Activated naive CD8-positive, alpha-beta T cell (primary cell): ENCODE measurements at regions not wholly inside any gene's neighbourhood (a gene's known extent, or its start where the extent isn't known, plus 50 kb on each side); places are given as distances from the start of the nearest gene placed in this dataset.
"Not testable (repeated sequence)": the region's sequence is repeated elsewhere in the genome, so short reads cannot be mapped to it uniquely, and the experiment has no call there.

Experiments used
- H3K27ac Mint-ChIP-seq: one replicate; pipeline ENCODE4 v1.8.0; 2021; ENCODE audit warnings: mixed read lengths
- H3K27me3 Mint-ChIP-seq: one replicate; pipeline ENCODE4 v1.8.0; 2021; ENCODE audit warnings: mixed read lengths
- H3K36me3 Mint-ChIP-seq: one replicate; pipeline ENCODE4 v1.8.0; 2021; ENCODE audit warnings: mixed read lengths
- H3K4me1 Mint-ChIP-seq: one replicate; pipeline ENCODE4 v1.8.0; 2021; ENCODE audit warnings: low read depth, mixed read lengths
- H3K4me3 Mint-ChIP-seq: one replicate; pipeline ENCODE4 v1.8.0; 2021; ENCODE audit warnings: mild to moderate bottlenecking, mixed read lengths
- H3K9me3 Mint-ChIP-seq: one replicate; pipeline ENCODE4 v1.8.0; 2021; ENCODE audit warnings: low read depth, mixed read lengths

GRCh38 chr16:88197481-88198456 lies 185.0 kb upstream of the ZNF469 start:
- Mint-ChIP-seq H3K27ac (no peak overlapping the region), H3K4me3 (no peak overlapping the region), H3K4me1 (no peaks in the 10 kb centered on the region), H3K9me3 (peaks cover 1% of the 10 kb centered on the region), H3K36me3 (peaks cover under 1% of the 10 kb centered on the region), H3K27me3 (no peaks in the 10 kb centered on the region)

GRCh38 chr16:88198457-88199295 lies 184.1 kb upstream of the ZNF469 start:
- H3K36me3 Mint-ChIP-seq, H3K4me3 Mint-ChIP-seq, H3K27ac Mint-ChIP-seq, H3K27me3 Mint-ChIP-seq, H3K4me1 Mint-ChIP-seq, H3K9me3 Mint-ChIP-seq: not testable (repeated sequence)

- not testable (repeated sequence) for H3K9me3 Mint-ChIP-seq, H3K4me3 Mint-ChIP-seq, H3K27ac Mint-ChIP-seq, H3K27me3 Mint-ChIP-seq, H3K36me3 Mint-ChIP-seq, H3K4me1 Mint-ChIP-seq
Measured at GRCh38 chr16:88199296-88200153, 183.2 kb upstream of the ZNF469 start.

GRCh38 chr16:88200154-88200895 lies 182.4 kb upstream of the ZNF469 start:
- H3K27ac Mint-ChIP-seq, H3K4me1 Mint-ChIP-seq, H3K36me3 Mint-ChIP-seq, H3K4me3 Mint-ChIP-seq, H3K27me3 Mint-ChIP-seq, H3K9me3 Mint-ChIP-seq: not testable (repeated sequence)

- Mint-ChIP-seq H3K9me3 (no peaks in the 10 kb centered on the region), H3K27ac (no peak overlapping the region), H3K27me3 (peaks cover 2% of the 10 kb centered on the region), H3K4me1 (no peaks in the 10 kb centered on the region), H3K36me3 (no peaks in the 10 kb centered on the region), H3K4me3 (no peak overlapping the region)
Measured at GRCh38 chr16:88200896-88201185, 181.9 kb upstream of the ZNF469 start.

GRCh38 chr16:88201611-88202010 lies 181.1 kb upstream of the ZNF469 start:
- not testable (repeated sequence) for H3K36me3 Mint-ChIP-seq, H3K27ac Mint-ChIP-seq, H3K9me3 Mint-ChIP-seq

GRCh38 chr16:88202207-88202745 lies 180.5 kb upstream of the ZNF469 start:
- no peaks in the 10 kb centered on the region for H3K9me3 Mint-ChIP-seq
- H3K36me3 Mint-ChIP-seq = no peaks in the 10 kb centered on the region
- H3K4me1 Mint-ChIP-seq = no peaks in the 10 kb centered on the region
- peaks cover 2% of the 10 kb centered on the region for H3K27me3 Mint-ChIP-seq
- no peak overlapping the region for H3K27ac Mint-ChIP-seq
- H3K4me3 Mint-ChIP-seq = no peak overlapping the region

More at GRCh38 chr16:88201611-88202010, 181.1 kb upstream of the ZNF469 start:
- not testable (repeated sequence) for H3K4me3 Mint-ChIP-seq, H3K4me1 Mint-ChIP-seq, H3K27me3 Mint-ChIP-seq

- not testable (repeated sequence) for H3K27ac Mint-ChIP-seq, H3K4me1 Mint-ChIP-seq, H3K4me3 Mint-ChIP-seq, H3K36me3 Mint-ChIP-seq, H3K27me3 Mint-ChIP-seq, H3K9me3 Mint-ChIP-seq
Measured at GRCh38 chr16:88202856-88203681, 179.7 kb upstream of the ZNF469 start.

GRCh38 chr16:88204131-88205110 lies 178.3 kb upstream of the ZNF469 start:
- H3K27ac Mint-ChIP-seq, H3K4me3 Mint-ChIP-seq, H3K36me3 Mint-ChIP-seq, H3K27me3 Mint-ChIP-seq, H3K9me3 Mint-ChIP-seq, H3K4me1 Mint-ChIP-seq: not testable (repeated sequence)

GRCh38 chr16:88205482-88205881 lies 177.3 kb upstream of the ZNF469 start:
- H3K36me3 Mint-ChIP-seq, H3K4me3 Mint-ChIP-seq, H3K27me3 Mint-ChIP-seq, H3K4me1 Mint-ChIP-seq, H3K27ac Mint-ChIP-seq, H3K9me3 Mint-ChIP-seq: not testable (repeated sequence)

- not testable (repeated sequence) for H3K36me3 Mint-ChIP-seq, H3K9me3 Mint-ChIP-seq, H3K4me1 Mint-ChIP-seq, H3K27me3 Mint-ChIP-seq, H3K27ac Mint-ChIP-seq, H3K4me3 Mint-ChIP-seq
Measured at GRCh38 chr16:88206006-88206405, 176.8 kb upstream of the ZNF469 start.

- H3K36me3 Mint-ChIP-seq, H3K4me1 Mint-ChIP-seq, H3K4me3 Mint-ChIP-seq, H3K27me3 Mint-ChIP-seq, H3K27ac Mint-ChIP-seq, H3K9me3 Mint-ChIP-seq: not testable (repeated sequence)
Measured at GRCh38 chr16:88206516-88206915, 176.2 kb upstream of the ZNF469 start.

- no peaks in the 10 kb centered on the region for H3K4me1 Mint-ChIP-seq
- H3K9me3 Mint-ChIP-seq = peaks cover 4% of the 10 kb centered on the region
- H3K27me3 Mint-ChIP-seq = peaks cover 2% of the 10 kb centered on the region
- H3K4me3 Mint-ChIP-seq = no peak overlapping the region
- no peak overlapping the region for H3K27ac Mint-ChIP-seq
- H3K36me3 Mint-ChIP-seq = no peaks in the 10 kb centered on the region
Measured at GRCh38 chr16:88208112-88208511, 174.6 kb upstream of the ZNF469 start.
